Cardiac muscle cell (in vitro differentiated cells and primary cell): ENCODE measurements at regions not wholly inside any gene's neighbourhood (a gene's known extent, or its start where the extent isn't known, plus 50 kb on each side); places are given as distances from the start of the nearest gene placed in this dataset.

Experiments
- DNase-seq, 2 donors: peaks; one replicate each; pipeline versions ENCODE4 v3.0.0 to v3.0.0-alpha.2; 2010 to 2017; ENCODE audit warnings: low read depth in 1 of 2, low spot score in 1 of 2
- H3K27ac ChIP-seq: fragments of 200-600 bp; sonication (generic); 2 replicates; pipeline ENCODE4 v1.5.1; 2016
- H3K27me3 ChIP-seq: fragments of 200-600 bp; sonication (generic); 2 replicates; pipeline ENCODE4 v1.6.0; 2016; ENCODE audit warnings: control low read depth
- H3K36me3 ChIP-seq: fragments of 200-600 bp; sonication (generic); 2 replicates; pipeline ENCODE4 v1.5.1; 2016; ENCODE audit warnings: control low read depth
- H3K4me1 ChIP-seq: fragments of 200-600 bp; sonication (generic); 2 replicates; pipeline ENCODE4 v1.8.1; 2017; ENCODE audit warnings: low read depth, mild to moderate bottlenecking, mixed run types
- H3K4me3 ChIP-seq: fragments of 200-600 bp; sonication (generic); 2 replicates; pipeline ENCODE4 v1.5.1; 2016; ENCODE audit warnings: mild to moderate bottlenecking
- H3K9me3 ChIP-seq: fragments of 200-600 bp; sonication (generic); 2 replicates; pipeline ENCODE4 v1.5.1; 2017; ENCODE audit warnings: low read depth, mild to moderate bottlenecking, control low read depth
- TF ChIP-seq, protein P1 (sequence below): IDR thresholded peaks from 2 replicates; pipeline ENCODE4 v1.5.1; 2012; ENCODE audit warnings: low read depth, mild to moderate bottlenecking, low read length

DNA sequence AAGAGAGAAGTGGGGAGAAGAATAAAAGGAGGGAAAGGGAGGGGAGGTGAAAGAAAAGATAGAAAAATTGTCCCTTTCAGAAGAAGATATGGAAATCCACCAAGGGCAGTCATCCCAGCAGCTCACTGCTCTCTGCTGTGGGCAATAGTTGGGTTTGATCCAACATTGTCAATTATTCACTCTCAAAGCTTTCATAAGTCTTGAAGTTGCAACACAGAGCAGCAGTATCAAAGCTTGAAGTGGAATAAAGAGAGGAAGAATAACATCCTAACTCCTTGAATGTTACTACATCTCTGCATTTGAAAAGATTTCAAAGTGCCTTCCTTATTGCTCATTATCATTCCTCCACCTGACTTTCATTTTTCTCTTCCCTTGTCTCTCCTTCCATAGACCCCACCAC lies 62.3 kb upstream of the HHIP start:
- Histone ChIP-seq H3K4me3 (no peak overlapping the region), H3K27ac (no peak overlapping the region), H3K36me3 (no peaks in the 10 kb centered on the region), H3K27me3 (no peaks in the 10 kb centered on the region), H3K4me1 (no peaks in the 10 kb centered on the region), H3K9me3 (no peaks in the 10 kb centered on the region)
- TF ChIP-seq, protein P1, sequence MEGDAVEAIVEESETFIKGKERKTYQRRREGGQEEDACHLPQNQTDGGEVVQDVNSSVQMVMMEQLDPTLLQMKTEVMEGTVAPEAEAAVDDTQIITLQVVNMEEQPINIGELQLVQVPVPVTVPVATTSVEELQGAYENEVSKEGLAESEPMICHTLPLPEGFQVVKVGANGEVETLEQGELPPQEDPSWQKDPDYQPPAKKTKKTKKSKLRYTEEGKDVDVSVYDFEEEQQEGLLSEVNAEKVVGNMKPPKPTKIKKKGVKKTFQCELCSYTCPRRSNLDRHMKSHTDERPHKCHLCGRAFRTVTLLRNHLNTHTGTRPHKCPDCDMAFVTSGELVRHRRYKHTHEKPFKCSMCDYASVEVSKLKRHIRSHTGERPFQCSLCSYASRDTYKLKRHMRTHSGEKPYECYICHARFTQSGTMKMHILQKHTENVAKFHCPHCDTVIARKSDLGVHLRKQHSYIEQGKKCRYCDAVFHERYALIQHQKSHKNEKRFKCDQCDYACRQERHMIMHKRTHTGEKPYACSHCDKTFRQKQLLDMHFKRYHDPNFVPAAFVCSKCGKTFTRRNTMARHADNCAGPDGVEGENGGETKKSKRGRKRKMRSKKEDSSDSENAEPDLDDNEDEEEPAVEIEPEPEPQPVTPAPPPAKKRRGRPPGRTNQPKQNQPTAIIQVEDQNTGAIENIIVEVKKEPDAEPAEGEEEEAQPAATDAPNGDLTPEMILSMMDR = no peak
- peak in 1 of 2 donors; percentile 58 for DNase-seq

DNA sequence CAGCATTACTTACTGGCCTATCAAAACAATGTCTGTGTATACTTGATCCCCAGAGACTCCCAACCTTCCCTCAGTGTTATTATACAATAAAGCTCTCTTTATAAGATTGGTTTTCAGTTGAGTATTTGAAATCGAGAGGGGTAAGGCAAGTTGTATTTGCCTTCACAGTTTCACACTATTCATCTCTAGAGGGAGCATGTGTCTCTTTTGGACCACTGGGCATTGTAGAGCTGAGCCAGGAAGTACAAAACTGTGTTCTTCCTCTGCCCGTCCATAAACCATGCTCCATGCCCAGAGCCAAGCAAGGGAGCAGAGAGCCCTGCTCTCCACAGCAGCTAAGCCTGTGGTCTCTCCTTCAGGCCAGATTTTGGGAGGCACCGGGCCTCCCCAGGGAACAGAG lies 61.5 kb upstream of the HHIP start:
- TF ChIP-seq, protein P1 = peak; percentile 5
- no peak for DNase-seq
- no peaks in the 10 kb centered on the region for H3K27me3 ChIP-seq
- no peak overlapping the region for H3K4me3 ChIP-seq
- H3K36me3 ChIP-seq = no peaks in the 10 kb centered on the region
- no peaks in the 10 kb centered on the region for H3K9me3 ChIP-seq
- H3K27ac ChIP-seq = no peak overlapping the region
- no peaks in the 10 kb centered on the region for H3K4me1 ChIP-seq

DNA sequence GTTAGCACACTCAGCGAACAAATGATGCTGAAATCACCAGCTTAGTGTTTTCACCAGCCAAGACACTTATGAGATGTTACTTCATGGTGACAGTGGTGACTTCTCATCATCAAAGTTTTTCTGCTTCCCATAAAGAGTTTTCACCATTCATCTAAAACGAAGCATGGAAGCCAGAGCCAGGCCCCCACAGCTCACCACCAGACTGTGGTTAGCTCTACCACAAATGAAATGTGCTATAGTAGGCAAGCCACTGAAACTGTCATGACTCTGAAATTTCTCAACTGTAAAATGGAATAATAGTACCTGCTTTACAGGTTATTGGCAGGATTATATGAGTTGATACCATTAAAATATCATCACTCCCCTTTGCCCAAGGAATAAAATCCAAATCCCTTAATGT lies 56.4 kb upstream of the HHIP start:
- no peak overlapping the region for H3K4me3 ChIP-seq
- DNase-seq = no peak
- H3K27ac ChIP-seq = no peak overlapping the region
- H3K4me1 ChIP-seq = no peaks in the 10 kb centered on the region
- H3K36me3 ChIP-seq = no peaks in the 10 kb centered on the region
- TF ChIP-seq, protein P1 = no peak
- no peaks in the 10 kb centered on the region for H3K9me3 ChIP-seq
- H3K27me3 ChIP-seq = no peaks in the 10 kb centered on the region

DNA sequence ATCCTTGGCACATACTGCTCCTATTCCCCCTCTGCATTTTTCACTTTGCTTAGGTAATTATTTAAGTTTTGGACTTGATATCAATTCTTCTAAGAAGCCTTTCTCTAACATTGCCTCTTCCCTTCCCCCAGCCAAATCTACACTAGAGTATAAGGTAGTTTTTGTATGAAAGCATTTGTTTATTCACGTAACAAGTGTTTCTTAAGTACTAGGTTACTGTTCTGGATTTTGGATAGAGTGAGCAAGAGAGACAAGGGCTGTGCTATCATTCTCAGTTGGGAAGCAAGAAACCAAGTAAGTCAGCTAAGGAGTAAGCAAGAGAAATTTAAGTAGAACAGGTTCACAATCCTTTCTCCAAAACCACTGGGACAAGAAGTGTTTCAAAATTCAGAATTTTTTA lies 55.9 kb upstream of the HHIP start:
- H3K4me1 ChIP-seq = no peaks in the 10 kb centered on the region
- TF ChIP-seq, protein P1 = no peak
- no peak overlapping the region for H3K27ac ChIP-seq
- no peak overlapping the region for H3K4me3 ChIP-seq
- no peaks in the 10 kb centered on the region for H3K9me3 ChIP-seq
- H3K27me3 ChIP-seq = no peaks in the 10 kb centered on the region
- H3K36me3 ChIP-seq = no peaks in the 10 kb centered on the region
- no peak for DNase-seq

DNA sequence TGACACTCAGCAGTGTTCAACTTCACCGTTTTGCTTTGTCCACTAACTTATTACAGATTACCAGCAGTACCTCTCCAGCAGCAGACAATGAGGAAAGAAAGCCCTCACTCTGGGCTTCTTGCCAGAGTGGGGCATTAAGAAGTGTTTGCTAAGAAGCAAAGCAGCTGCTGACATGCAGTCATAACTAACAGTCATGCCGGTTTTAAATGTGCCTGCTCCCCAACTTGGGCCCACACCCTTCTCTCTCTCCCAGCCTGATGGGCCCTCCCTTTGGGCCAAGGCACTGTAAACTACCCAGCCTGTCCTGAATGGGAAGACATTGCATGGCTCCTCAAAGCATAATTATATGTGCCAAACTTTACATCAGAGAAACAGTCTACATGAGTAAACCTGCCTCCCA lies 54.6 kb upstream of the HHIP start:
- DNase-seq = peak; percentile 67 to 90
- TF ChIP-seq, protein P1 = no peak
- H3K9me3 ChIP-seq = no peaks in the 10 kb centered on the region
- H3K36me3 ChIP-seq = no peaks in the 10 kb centered on the region
- H3K27ac ChIP-seq = peak overlapping the region; percentile 41
- no peaks in the 10 kb centered on the region for H3K4me1 ChIP-seq
- no peak overlapping the region for H3K4me3 ChIP-seq
- no peaks in the 10 kb centered on the region for H3K27me3 ChIP-seq

DNA sequence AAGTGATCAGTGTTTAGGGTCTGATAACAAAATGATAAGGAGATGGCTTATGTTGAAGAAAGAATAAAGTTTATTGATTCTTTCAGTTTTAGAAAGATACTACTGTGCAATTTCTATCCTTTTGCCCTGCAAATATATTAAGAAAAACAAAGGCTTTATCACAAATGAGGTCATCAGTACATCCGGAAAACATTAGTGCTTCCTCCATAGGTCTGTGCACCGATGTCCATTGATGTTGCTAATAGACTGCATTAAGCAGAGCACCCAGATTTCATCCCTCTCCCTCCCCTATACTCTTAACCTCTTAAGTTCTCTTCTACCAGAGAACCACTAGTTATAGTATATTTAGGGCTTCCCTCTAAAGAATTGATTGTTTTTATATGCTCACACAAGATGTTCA lies 53.7 kb upstream of the HHIP start:
- H3K4me3 ChIP-seq = no peak overlapping the region

More for the DNA sequence above, 53.7 kb upstream of the HHIP start:
- Histone ChIP-seq H3K36me3 (no peaks in the 10 kb centered on the region), H3K9me3 (no peaks in the 10 kb centered on the region), H3K27me3 (no peaks in the 10 kb centered on the region), H3K27ac (no peak overlapping the region), H3K4me1 (no peaks in the 10 kb centered on the region)
- TF ChIP-seq, protein P1 = no peak
- DNase-seq = no peak
